ENCODE measurements at regions not wholly inside any gene's neighbourhood (a gene's known extent, or its start where the extent isn't known, plus 50 kb on each side); places are given as distances from the start of the nearest gene placed in this dataset.

- TF ChIP-seq CTCF (IDR thresholded peaks at IDR 0.05): no peak
- DNase-seq (no peak), ATAC-seq (no peak)
- Histone ChIP-seq H3K4me1 (no peaks in the 10 kb centered on the region), H3K27ac (no peak overlapping the region), H3K36me3 (no peaks in the 10 kb centered on the region), H3K4me3 (no peak overlapping the region), H3K9me3 (no peaks in the 10 kb centered on the region), H3K27me3 (ENCODE audit: low read depth) (no peaks in the 10 kb centered on the region)
- intact Hi-C loops (cut with DNase I): no loop called here
Observed at GRCh38 chr1:193486671-193487229, 300.3 kb upstream of the B3GALT2 start.

- H3K27ac ChIP-seq: no peak overlapping the region
- no peak for ATAC-seq
- H3K4me3 ChIP-seq: no peak overlapping the region
- H3K4me1 ChIP-seq: no peaks in the 10 kb centered on the region
- intact Hi-C loops (cut with DNase I): no loop called here
- no peak for TF ChIP-seq CTCF (IDR thresholded peaks at IDR 0.05)
- no peaks in the 10 kb centered on the region for H3K27me3 ChIP-seq (ENCODE audit: low read depth)
- no peaks in the 10 kb centered on the region for H3K9me3 ChIP-seq
- H3K36me3 ChIP-seq: no peaks in the 10 kb centered on the region
- no peak for DNase-seq
Observed at GRCh38 chr1:193480755-193481154, 294.3 kb upstream of the B3GALT2 start.

- intact Hi-C loops (cut with DNase I): no loop called here
- H3K9me3 ChIP-seq: no peaks in the 10 kb centered on the region
- no peak for TF ChIP-seq CTCF (IDR thresholded peaks at IDR 0.05)
- ATAC-seq (peak; percentile 43 to 66), DNase-seq (no peak)
- no peak overlapping the region for H3K4me3 ChIP-seq
- H3K36me3 ChIP-seq: no peaks in the 10 kb centered on the region
- H3K27ac ChIP-seq: no peak overlapping the region
- H3K27me3 ChIP-seq (ENCODE audit: low read depth): no peaks in the 10 kb centered on the region
- H3K4me1 ChIP-seq: no peaks in the 10 kb centered on the region
Observed at GRCh38 chr1:193479187-193479586, 292.8 kb upstream of the B3GALT2 start.

- intact Hi-C loops (cut with DNase I): no loop called here
Observed at GRCh38 chr1:193476748-193477147, 290.3 kb upstream of the B3GALT2 start.

GRCh38 chr1:193473932-193474331 lies 287.5 kb upstream of the B3GALT2 start:
- ATAC-seq: no peak
- H3K4me3 ChIP-seq: no peak overlapping the region
- H3K27ac ChIP-seq: no peak overlapping the region
- no peaks in the 10 kb centered on the region for H3K4me1 ChIP-seq
- H3K36me3 ChIP-seq: no peaks in the 10 kb centered on the region
- no peak for DNase-seq
- H3K27me3 ChIP-seq (ENCODE audit: low read depth): no peaks in the 10 kb centered on the region
- TF ChIP-seq CTCF (IDR thresholded peaks at IDR 0.05): no peak
- H3K9me3 ChIP-seq: no peaks in the 10 kb centered on the region
- intact Hi-C loops (cut with DNase I): no loop called here

More at GRCh38 chr1:193476748-193477147, 290.3 kb upstream of the B3GALT2 start:
- H3K36me3 ChIP-seq: no peaks in the 10 kb centered on the region
- TF ChIP-seq CTCF (IDR thresholded peaks at IDR 0.05): no peak
- H3K4me3 ChIP-seq: no peak overlapping the region
- no peak for ATAC-seq
- DNase-seq: no peak
- H3K27me3 ChIP-seq (ENCODE audit: low read depth): no peaks in the 10 kb centered on the region
- H3K4me1 ChIP-seq: no peaks in the 10 kb centered on the region
- H3K9me3 ChIP-seq: no peaks in the 10 kb centered on the region
- no peak overlapping the region for H3K27ac ChIP-seq
